ENCODE measurements at regions not wholly inside any gene's neighbourhood (a gene's known extent, or its start where the extent isn't known, plus 50 kb on each side); places are given as distances from the start of the nearest gene placed in this dataset.

DNA sequence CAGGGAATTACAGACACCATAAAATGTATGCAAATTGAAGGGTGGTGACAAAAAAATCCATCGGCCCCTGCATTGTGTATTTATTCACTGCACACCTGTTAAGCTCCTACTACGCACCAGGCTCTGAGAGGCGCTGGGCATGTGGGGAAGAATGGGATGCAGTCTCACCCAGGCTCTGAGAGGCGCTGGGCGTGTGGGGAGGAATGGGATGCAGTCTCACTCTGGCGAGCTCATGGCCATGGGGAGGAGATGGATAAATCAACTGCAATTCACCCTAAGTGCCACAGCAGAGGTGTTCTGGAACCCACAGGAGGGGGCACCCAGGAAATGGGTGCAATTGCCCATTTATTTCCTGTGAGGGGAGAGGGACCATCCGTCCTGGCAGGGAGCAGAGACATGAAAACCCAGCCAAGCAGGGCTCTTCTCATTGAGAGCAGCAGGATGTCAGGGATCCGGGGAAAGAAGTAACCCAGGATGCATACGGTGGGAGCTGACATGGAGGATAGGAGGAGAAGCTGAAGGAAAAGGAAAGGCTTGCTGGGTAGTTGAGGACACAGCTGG lies 798.7 kb downstream of the TBC1D22A start:
- DNase-seq (ENCODE audit: low spot score): no peak

DNA sequence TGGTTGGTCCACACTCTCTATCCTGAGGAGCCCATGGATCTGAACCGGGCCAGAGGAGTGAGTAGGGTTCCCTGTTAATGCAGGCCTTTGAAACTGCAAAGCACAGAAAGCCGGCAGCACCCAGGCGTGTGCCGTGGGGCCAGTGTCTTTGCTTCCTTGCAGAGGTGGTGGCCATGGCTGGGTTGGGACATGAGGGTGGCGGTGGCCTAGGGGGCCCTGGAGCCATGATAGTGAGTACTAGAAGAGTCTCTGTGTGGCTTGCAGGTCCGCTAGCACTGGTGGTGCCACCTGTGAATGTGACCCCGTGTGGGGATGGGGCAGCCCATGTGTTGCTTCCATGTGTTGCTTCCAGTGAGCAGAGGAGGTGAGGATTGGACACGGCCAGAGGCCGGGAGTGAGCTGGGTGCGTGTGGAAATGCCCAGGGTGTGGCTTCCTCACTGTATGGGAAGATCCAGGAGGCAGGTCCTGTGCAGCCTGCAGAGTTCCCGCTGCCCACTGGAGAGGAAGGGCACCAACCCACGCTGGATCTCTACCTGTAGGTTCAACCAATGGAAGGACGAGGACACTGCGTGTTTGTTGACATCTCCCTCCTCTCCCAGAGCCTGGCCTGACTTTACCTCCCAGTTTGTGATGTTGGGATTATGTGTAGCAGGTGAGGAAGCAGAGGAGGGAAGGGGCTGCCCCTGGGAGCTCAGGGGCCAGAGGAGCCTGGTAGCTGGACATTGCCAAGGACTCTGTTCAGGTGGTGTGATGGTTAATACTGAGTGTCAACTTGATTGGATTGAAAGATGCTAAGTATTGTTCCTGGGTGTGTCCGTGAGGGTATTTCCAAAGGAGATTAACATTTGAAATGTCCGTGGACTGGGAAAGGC lies 796.6 kb downstream of the TBC1D22A start:
- no peak for DNase-seq (ENCODE audit: low spot score)

DNA sequence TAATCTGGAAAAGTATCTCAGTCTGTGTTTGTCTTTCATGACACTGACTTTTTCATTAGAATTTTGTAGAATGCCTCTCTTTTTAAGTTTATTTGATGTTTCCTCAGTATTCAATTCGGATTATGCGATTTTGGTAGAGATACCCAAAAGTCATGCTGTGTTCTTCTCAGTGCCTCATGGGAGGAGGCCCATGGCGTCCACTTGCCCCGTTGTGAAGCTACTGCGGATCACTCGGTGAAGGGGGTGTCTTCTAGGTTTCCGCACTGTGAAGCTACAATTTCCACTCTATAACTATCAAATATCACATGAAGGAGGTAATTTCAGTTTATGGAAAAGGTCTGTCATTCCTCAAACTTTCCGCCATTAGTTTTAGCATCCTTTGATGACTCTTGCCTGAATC lies 794.0 kb downstream of the TBC1D22A start:
- no peak for DNase-seq (ENCODE audit: low spot score)

DNA sequence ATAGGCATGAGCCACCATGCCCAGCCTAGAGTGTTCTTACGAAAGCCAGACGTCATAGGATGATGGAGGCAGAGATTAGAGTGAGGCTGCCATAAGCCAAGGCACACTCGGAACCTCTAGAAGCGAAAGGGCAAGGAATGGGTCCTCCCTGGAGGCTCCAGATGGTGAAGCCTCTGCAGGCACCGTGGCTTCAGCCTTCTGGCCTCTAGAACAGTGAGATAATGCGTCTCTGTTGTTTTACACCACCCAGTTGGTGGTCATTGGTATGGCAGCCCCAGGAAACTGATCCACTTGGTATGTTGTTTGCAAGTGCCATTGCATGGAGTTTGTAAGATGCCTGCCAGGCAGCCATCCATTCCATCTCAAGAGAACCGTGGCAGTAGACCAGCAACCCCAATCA lies 791.0 kb downstream of the TBC1D22A start:
- DNase-seq (ENCODE audit: low spot score): no peak

DNA sequence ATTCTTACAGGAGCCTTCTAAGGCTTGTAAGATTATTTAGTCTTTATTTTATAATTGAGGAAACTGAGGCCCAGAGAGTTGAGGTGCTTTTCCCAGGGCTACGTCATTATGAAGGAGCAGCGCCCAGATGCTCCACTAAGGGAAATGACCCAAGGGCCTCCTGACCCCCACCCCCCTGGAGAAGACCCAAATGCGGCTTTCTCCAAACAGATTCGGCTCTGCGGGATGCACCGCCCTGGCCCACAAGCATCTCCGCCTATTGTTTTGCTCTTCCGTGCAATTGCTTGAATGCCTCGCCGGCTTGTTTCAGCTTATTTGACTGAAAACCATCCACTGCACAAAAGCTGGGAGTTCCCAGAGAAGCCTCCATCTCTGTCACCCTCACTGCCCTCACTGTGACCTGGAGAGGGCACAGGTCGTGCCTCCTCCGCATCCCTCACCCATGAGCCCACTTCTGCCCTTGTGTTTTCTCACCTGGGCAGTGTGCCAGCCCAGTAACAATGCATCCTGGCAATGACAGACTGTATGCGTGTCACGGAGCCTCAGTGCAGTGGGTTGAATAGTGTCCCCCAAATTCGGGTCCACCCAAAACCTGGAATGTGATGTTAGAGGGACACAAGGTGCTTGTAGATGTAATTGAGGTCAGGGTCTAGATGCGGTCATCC lies 790.2 kb downstream of the TBC1D22A start:
- DNase-seq (ENCODE audit: low spot score): no peak

DNA sequence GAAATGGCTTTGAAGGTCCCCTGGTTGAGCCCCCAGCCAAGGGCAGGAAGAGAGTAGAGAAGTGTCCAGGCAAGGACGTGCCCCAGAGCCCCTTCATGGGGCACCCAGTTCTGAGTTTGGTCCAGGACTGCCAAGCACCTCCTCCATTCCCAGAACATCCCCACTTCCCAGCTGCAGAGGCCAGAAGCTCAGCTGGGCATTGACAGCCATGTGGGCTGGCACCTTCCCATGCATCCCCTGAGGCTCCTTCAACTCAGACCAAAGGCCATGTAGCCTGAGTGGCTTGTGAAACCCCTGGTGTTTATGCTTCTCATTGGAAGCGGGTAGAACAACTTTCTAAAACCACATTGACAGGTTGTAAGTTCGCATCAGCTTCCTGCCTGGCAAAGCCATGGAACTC lies 789.6 kb downstream of the TBC1D22A start:
- DNase-seq (ENCODE audit: low spot score): no peak

DNA sequence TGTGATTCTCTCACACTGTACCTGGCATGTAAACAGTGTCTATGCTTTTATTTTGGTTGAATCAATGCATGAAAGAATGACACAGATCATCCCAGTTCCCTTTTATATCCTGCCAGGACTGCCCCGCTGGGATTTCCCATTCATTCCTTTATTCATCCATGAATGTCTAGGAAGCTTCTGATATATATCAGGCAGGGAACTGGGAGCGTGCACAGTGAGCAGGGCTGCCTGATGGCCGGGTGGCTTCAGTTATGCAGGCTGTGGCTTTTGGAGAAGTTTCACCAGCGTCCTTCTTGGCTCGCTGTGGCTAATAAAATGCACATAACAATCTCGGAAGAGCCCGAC lies 789.0 kb downstream of the TBC1D22A start:
- DNase-seq (ENCODE audit: low spot score): no peak

DNA sequence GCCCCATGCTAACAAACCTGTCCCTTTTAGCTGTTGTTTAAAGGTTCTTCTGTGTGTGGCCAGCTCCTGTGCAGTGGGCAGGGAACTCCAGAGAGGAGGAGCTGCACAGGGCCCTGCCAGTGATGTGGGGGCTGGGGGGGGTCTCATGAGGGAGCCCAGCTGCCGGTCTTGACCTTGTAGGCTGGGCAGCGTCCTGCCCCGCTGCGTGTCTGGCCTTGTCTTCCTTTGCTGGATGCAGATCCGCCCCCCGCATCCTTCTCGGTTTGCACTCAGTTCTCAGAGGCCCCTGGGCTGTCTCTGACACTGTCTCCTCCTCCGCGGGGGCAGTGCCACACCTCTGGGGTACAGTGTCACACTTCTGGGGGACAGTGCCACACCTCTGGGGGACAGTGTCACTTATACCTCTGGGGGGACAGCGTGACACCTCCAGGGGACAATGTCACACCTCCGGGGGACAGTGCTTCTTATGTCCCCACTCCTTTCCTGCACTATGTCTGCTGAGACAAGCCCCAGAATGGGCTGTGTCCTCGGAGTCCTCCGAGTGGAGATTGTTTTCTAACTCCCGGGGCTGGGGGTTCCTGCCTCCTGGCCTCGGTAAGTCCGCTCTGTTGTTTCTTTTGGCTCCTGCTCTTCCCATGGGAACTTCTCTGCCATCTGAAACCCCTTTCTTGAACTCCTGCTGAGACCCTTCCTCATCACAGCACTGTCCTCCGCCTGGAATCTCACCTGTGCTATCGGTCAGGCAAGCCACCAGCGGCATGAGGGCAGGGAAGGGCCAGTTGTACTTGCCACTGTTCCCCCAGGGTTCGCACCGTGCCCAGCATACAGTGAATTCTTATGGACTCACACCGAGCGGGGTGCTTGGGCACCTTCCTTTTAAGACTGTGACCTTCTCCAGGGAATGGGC lies 788.3 kb downstream of the TBC1D22A start:
- no peak for DNase-seq (ENCODE audit: low spot score)

DNA sequence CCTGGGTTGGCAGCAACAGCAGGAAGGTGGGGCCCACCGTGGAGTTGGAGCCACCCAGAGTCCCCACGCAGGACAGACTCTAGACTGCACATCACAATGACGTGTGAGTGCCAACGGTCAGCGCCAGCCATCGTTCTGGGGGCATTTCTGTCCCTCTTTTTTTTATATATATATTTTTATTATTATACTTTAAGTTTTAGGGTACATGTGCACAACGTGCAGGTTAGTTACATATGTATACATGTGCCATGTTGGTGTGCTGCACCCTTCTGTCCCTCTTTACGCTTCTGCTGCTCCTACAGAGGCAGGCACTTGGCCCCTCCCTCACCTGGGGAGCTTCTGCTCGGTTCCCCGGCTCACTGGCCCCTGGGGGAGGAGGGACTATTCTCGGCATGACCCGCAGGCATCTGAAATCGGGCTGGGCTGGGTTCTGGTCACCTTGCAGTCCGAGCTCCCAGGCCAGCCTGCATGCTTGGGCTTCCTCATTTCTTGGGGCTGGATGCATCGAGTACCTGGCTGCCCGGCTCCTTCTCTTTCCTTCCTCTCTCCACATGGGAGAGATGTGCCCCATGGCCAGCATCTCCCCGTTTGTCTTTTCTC lies 787.4 kb downstream of the TBC1D22A start:
- DNase-seq (ENCODE audit: low spot score): no peak

DNA sequence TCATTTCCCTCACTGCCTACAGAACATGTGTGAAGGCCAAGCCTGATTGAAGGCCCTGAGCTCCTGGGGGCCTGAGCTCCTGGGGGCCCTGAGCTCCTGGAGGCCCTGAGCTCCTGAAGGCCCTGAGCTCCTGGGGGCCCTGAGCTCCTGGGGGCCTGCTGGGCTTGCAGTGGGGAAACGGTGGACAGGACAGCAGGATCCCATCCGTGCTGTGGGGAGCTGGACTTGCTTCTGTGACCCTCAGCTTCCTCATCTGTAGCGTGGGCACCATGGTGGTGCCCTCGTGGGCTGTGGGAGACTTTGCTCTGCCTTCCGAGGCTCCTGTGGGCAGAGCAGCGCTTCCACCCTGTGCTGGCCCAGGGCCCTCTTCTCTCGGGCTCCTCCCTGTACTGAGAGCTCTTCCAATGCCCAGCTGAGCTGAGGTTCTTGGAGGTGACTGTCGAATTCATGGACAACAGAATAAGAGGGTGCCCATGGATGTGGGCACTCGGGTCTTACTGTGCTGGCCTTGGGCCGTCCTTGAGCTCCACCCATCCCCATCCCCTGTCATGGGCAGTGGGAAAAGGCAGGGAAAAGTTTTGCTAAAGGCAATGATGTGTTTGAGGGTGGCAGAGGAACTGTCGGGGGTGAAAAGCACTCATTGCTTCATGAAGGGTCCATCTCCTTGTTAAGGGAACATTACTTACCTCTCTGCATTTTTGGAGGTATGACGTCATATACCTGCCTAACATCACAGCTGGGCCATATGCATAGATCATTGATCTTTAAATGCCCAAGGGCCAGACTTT lies 786.7 kb downstream of the TBC1D22A start:
- DNase-seq (ENCODE audit: low spot score): no peak

DNA sequence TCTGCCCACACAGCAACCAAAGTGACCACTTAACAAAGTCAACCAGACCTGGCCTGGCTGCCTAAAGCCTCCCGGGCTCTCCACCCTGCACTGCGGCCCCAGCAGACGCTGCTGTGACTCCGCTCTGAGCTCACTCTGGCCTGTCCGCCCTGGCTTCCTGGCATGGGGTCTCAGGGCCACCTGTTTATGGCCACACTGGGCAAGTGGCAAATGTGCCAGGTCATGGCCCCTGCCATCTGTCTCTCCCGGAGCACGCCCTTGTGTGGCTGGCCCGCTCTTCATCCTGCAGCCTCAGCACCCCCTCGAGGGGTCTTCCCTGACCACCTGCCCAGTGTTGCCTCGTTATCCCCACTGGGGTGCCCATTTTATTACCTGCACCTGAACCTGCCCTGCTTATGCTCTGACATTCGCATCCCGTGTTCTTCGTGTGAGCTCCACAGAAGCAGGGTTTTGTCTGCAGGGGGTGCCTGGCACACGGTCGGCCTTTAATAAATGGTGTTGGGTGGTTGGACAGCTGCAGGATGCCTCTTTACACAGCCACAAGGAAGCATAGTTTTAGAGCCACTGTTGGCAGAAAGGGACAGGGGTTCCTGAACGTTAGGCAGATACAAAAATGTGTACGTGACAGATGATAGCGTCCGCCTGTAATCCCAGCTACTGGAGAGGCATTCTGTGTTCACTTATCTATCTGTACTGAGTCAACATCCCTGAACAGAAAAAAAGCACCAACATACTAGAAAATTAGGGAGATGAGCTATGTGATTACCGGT lies 785.6 kb downstream of the TBC1D22A start:
- DNase-seq (ENCODE audit: low spot score): no peak

DNA sequence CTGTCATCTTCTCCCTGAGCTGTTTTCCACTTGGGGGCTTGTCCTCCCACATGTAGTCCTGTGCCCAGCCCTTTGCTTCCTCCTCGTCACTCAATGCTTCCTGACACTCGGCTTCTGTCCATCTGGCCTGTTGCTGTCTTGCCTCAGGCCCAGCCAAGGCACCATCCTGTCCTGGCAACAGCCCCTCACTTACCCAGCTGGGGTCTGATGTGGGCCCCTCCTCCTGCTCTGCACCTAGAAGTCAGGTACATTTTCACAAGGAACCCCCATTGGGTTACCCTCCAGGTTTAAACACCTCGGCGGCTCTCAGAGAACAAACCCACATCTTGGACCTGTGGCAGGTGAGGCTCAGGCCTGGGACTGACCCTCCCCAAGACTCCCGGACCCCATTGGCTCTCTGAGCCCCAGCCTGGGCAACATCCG lies 784.8 kb downstream of the TBC1D22A start:
- no peak for DNase-seq (ENCODE audit: low spot score)

DNA sequence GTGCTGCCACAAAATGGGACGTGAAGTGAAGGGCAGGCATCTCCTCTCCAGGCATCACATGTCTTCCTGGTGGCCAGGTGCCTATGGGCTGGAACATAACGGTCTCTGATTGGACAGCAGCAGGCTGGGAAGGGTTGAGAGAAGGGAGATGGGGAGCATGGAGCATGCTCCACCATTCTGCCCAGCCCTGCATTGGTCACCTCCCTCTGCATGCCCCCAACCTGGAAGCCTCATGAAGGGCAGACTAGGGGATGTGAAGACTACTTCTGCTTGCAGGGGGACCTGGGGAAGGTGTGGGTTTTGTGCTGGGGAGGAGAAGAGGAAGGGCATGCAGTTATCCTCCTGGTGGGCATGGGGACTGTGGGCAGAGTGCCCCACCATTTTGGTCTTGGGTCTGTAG lies 782.2 kb downstream of the TBC1D22A start:
- DNase-seq (ENCODE audit: low spot score): no peak

DNA sequence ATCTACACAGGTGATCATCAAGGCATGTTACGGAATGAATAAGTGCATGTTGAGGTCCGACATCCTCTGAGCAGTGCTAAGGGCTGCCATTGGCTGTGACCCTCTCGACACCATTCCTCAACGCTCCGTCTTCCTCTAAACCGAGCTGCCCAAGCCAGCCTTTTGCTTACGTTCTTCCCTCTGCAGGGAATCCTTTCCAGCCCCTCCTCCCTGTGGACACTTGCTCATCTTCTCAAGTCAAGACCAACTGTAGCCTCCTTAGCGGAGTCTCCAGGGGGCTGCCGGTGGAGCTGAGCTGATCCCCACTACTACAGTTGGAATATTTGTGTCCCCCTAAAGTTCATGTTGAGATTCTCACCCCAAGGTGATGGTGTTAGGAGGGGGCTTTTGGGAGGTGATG lies 781.0 kb downstream of the TBC1D22A start:
- no peak for DNase-seq (ENCODE audit: low spot score)

DNA sequence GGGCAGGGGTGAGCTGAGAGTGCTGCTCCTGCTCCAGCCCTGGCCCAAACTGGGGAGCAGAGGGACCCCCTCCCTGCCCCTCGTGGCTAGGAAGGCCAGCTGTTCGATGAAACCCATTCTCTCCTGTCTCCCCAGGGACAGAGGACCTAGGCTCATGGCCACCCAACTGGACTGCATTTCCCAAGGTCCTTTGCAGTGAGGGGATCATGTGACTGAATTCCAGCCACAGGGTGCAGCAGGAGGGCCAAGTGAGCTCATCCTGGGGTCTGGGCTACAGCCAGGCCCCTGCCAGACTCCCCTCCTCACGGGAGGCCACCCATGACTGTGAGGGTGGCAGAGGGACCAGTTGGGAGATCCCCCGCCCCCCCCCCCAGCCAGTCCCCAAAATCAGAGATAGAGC lies 777.6 kb downstream of the TBC1D22A start:
- DNase-seq (ENCODE audit: low spot score): no peak

DNA sequence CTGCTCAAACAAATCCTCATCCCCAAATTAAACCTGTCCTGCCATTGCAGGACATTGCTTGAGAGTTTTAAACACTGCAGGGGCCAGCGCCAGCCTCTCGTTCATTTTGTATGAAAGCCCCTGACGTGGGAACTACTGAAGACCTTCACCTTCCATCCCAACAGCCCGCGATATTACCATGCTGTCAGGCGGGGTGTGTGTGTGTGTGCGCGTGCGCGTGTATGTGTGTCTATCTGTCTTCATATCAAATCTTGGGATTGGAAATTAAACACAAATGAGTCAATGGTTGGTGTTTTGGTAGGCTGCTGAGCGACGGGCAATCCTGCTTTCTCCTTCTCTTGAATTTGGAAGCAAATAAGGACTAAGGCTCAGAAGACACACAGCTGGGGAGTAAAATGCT lies 776.9 kb downstream of the TBC1D22A start:
- DNase-seq (ENCODE audit: low spot score): no peak

DNA sequence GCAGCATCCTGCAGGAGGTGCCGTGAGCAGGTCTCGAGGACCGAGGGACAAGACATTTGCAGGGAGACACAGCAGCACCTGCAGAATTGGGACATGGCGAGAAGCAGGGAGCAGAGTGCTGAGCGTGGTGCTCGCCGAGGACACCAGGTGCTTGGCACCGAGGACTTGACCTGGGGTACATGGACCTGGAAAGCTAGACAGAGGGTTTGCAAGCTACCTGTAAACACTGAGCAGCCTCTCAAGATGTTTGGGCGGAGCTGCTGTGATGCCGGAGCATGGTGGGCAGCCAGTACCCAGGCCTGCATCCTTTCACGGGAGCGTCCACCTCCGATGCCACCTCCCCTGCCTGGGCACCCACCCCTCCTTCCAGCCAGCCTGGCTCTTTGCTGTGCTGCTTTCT lies 773.2 kb downstream of the TBC1D22A start:
- DNase-seq (ENCODE audit: low spot score): no peak

DNA sequence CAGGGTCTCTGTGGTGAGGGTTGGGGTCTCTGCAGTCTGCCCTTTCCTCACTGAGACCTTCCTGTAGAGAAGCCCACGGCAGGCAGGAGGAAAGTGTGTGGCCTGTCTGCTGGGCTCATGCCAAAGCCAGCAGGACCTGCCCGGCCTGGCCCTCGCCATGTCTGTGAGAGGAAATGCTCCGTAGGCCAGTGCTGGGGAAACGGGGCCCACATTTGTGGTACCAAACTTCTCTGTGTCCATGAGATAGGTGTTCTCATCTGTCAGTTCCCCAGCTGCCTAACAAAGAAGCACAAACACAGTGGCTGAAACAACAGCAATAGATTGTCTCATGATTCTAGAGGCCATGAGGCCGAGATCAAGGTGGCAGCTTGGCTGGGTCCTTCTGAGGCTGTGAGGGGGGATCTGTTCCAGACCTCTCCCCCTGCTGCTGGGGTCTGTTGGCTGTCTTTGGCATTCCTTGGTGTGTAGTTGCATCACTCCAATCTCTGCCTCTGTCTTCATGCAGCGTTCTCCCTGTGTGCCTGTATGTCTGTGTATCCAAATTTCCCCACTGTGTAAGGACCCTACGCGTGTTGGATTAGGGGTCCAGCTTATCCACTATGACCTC lies 772.5 kb downstream of the TBC1D22A start:
- DNase-seq (ENCODE audit: low spot score): no peak

DNA sequence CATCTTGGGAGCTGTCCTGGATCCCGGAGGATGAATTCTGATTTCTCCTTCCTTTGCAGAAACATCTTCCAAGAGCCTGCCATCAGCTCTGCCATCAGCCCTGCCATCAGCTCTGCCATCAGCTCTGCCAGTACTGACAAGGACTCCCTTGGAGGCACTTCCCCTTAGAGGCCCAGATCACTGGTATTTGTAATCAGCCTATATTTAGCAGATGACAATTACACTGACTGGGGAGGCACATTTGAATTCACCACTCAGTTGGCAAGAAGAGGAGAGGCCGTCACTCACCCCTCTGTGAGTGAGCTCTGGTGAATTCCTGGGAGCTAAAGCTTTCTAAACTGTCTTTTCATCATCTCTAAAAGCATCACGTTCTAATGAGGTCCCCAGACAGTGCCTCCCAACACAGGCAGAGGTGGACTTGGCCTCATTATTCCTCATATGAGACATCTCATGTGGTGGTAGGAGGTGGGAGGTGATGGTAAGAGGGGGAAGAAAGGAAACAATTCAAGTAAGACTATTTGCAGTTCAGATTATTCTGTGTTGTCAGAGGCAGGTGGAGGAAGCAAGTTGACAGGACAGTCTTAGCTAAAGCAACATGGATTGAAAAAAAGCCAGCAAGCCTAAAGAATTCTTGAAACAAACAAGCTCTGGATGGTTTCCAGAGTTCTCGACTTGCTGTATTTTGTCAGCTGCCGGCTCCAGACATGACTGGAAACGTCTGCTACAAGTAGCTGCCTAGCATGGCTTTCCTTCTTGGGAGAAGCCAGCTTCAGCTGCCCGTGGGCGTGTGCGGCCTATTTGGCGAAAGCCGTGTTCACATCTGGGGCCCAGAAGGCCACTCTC lies 771.7 kb downstream of the TBC1D22A start:
- DNase-seq (ENCODE audit: low spot score): no peak

All from HT-29 (cell line).